ENCODE measurements at regions not wholly inside any gene's neighbourhood (a gene's known extent, or its start where the extent isn't known, plus 50 kb on each side); places are given as distances from the start of the nearest gene placed in this dataset.

DNA sequence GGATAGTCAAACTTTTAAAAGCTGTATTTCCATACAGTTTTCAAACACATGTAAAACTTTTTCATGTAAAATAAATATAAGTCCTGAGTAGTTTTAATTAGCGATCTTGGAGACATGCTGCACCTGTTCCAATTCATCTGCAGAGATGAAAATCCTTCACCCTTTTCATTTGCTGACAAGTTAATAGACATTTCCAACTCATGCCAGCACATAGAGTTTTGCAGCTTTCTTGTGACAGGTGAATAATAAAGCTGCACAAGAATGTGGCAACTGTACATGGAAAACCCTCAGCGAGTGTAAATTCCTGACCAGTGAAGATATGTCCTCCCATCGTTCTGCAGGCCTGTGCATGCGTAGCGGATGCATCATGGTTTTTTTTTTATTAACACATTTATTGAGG, 771.4 kb downstream of the TDRD15 start:
- TF ChIP-seq, protein P1, sequence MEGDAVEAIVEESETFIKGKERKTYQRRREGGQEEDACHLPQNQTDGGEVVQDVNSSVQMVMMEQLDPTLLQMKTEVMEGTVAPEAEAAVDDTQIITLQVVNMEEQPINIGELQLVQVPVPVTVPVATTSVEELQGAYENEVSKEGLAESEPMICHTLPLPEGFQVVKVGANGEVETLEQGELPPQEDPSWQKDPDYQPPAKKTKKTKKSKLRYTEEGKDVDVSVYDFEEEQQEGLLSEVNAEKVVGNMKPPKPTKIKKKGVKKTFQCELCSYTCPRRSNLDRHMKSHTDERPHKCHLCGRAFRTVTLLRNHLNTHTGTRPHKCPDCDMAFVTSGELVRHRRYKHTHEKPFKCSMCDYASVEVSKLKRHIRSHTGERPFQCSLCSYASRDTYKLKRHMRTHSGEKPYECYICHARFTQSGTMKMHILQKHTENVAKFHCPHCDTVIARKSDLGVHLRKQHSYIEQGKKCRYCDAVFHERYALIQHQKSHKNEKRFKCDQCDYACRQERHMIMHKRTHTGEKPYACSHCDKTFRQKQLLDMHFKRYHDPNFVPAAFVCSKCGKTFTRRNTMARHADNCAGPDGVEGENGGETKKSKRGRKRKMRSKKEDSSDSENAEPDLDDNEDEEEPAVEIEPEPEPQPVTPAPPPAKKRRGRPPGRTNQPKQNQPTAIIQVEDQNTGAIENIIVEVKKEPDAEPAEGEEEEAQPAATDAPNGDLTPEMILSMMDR (IDR thresholded peaks at IDR 0.05), result no peak
- TF ChIP-seq POLR2A (IDR thresholded peaks at IDR 0.05), result no peak

All from heart left ventricle (tissue), 13 donors.